ENCODE measurements at regions not wholly inside any gene's neighbourhood (a gene's known extent, or its start where the extent isn't known, plus 50 kb on each side); places are given as distances from the start of the nearest gene placed in this dataset.

GRCh38 chr14:100386121-100386520 lies 63.0 kb downstream of the SLC25A47 start:
- ChIA-PET CTCF (interaction anchor here (0.6 to 4.1 kb wide), 26 partner anchors 9 to 564 kb away, joined by 3 to 56 read pairs (median 4); no protein-coding TSS in a partner anchor), POLR2A (interaction anchor here (1.1 to 1.5 kb wide), 3 partner anchors 53 to 260 kb away, joined by 4 to 7 read pairs (median 4); no protein-coding TSS in a partner anchor)
- TF ChIP-seq ELF4 (IDR thresholded peaks at IDR 0.05) (no peak), L3MBTL2 (conservative IDR thresholded peaks at IDR 0.05) (no peak), ZNF384 (IDR thresholded peaks at IDR 0.05) (no peak), FOXK2 (IDR thresholded peaks at IDR 0.05) (no peak), FOXA1 (IDR thresholded peaks at IDR 0.05) (no peak), LEF1 (IDR thresholded peaks at IDR 0.05; ENCODE audit: borderline replicate concordance) (no peak), FOXM1 (IDR thresholded peaks at IDR 0.05; ENCODE audit: borderline replicate concordance) (no peak), SP1 (IDR thresholded peaks at IDR 0.05) (no peak), TARDBP (IDR thresholded peaks at IDR 0.05) (no peak), ARNT (IDR thresholded peaks at IDR 0.05) (no peak), BHLHE40 (IDR thresholded peaks at IDR 0.05; ENCODE audit: borderline replicate concordance) (no peak)
- no peak for DNase-seq (ENCODE audit: extremely low spot score)

- TF ChIP-seq L3MBTL2 (conservative IDR thresholded peaks at IDR 0.05) (no peak), SP1 (IDR thresholded peaks at IDR 0.05) (no peak), PKNOX1 (IDR thresholded peaks at IDR 0.05) (no peak), ELF4 (IDR thresholded peaks at IDR 0.05) (no peak), NFRKB (IDR thresholded peaks at IDR 0.05) (no peak), FOXA1 (IDR thresholded peaks at IDR 0.05) (no peak), ARNT (IDR thresholded peaks at IDR 0.05) (no peak), CTBP1 (IDR thresholded peaks at IDR 0.05; ENCODE audit: borderline replicate concordance) (no peak), BHLHE40 (IDR thresholded peaks at IDR 0.05; ENCODE audit: borderline replicate concordance) (no peak), SUZ12 (IDR thresholded peaks at IDR 0.05) (no peak), LEF1 (IDR thresholded peaks at IDR 0.05; ENCODE audit: borderline replicate concordance) (no peak), HDGF (IDR thresholded peaks at IDR 0.05; ENCODE audit: borderline replicate concordance) (no peak), FOXK2 (IDR thresholded peaks at IDR 0.05) (no peak), ZNF384 (IDR thresholded peaks at IDR 0.05) (no peak), FOXM1 (IDR thresholded peaks at IDR 0.05; ENCODE audit: borderline replicate concordance) (no peak), TARDBP (IDR thresholded peaks at IDR 0.05) (no peak)
- no peak for DNase-seq (ENCODE audit: extremely low spot score)
- POLR2A ChIA-PET: no interaction called here
- CTCF ChIA-PET: interaction anchor here (4.1 kb wide), 1 partner anchor 258 kb away, joined by 56 read pairs; no protein-coding TSS in a partner anchor
These were observed 63.7 kb downstream of the SLC25A47 start for GRCh38 chr14:100386846-100387245.

- TF ChIP-seq ELF4 (IDR thresholded peaks at IDR 0.05) (no peak), FOXK2 (IDR thresholded peaks at IDR 0.05) (no peak), PKNOX1 (IDR thresholded peaks at IDR 0.05) (no peak), FOXA1 (IDR thresholded peaks at IDR 0.05) (no peak), SP1 (IDR thresholded peaks at IDR 0.05) (no peak), ARNT (IDR thresholded peaks at IDR 0.05) (no peak), LEF1 (IDR thresholded peaks at IDR 0.05; ENCODE audit: borderline replicate concordance) (no peak), HDGF (IDR thresholded peaks at IDR 0.05; ENCODE audit: borderline replicate concordance) (no peak), BHLHE40 (IDR thresholded peaks at IDR 0.05; ENCODE audit: borderline replicate concordance) (no peak), SUZ12 (IDR thresholded peaks at IDR 0.05) (no peak), ZNF384 (IDR thresholded peaks at IDR 0.05) (no peak), TARDBP (IDR thresholded peaks at IDR 0.05) (no peak), NFRKB (IDR thresholded peaks at IDR 0.05) (no peak), CTBP1 (IDR thresholded peaks at IDR 0.05; ENCODE audit: borderline replicate concordance) (no peak), FOXM1 (IDR thresholded peaks at IDR 0.05; ENCODE audit: borderline replicate concordance) (no peak), L3MBTL2 (conservative IDR thresholded peaks at IDR 0.05) (no peak)
- POLR2A ChIA-PET: interaction anchor here (1.1 kb wide), 1 partner anchor 30 kb away, joined by 3 read pairs; no protein-coding TSS in a partner anchor
- DNase-seq (ENCODE audit: extremely low spot score): no peak
- CTCF ChIA-PET: no interaction called here
These were observed 64.3 kb downstream of the SLC25A47 start for GRCh38 chr14:100387450-100387849.

- CTCF ChIA-PET: interaction anchor here (0.8 to 1.7 kb wide), 2 partner anchors 33 to 258 kb away, joined by 3 to 5 read pairs; no protein-coding TSS in a partner anchor
- POLR2A ChIA-PET: interaction anchor here (1.1 kb wide), 1 partner anchor 29 kb away, joined by 3 read pairs; no protein-coding TSS in a partner anchor
- no peak for DNase-seq (ENCODE audit: extremely low spot score)
- TF ChIP-seq SUZ12 (IDR thresholded peaks at IDR 0.05): no peak
- no peak for TF ChIP-seq FOXK2 (IDR thresholded peaks at IDR 0.05)
- no peak for TF ChIP-seq TARDBP (IDR thresholded peaks at IDR 0.05)
- no peak for TF ChIP-seq FOXA1 (IDR thresholded peaks at IDR 0.05)
These were observed 65.2 kb downstream of the SLC25A47 start for GRCh38 chr14:100388103-100389054.

- POLR2A ChIA-PET: interaction anchor here (1.1 kb wide), 1 partner anchor 14 kb away, joined by 3 read pairs; a partner anchor contains a TSS
- CTCF ChIA-PET: interaction anchor here (0.6 to 2.4 kb wide), 4 partner anchors 12 to 567 kb away, joined by 4 to 7 read pairs (median 5); no protein-coding TSS in a partner anchor
- DNase-seq (ENCODE audit: extremely low spot score): no peak
- TF ChIP-seq SUZ12 (IDR thresholded peaks at IDR 0.05) (no peak), L3MBTL2 (conservative IDR thresholded peaks at IDR 0.05) (no peak), FOXA1 (IDR thresholded peaks at IDR 0.05) (no peak), BHLHE40 (IDR thresholded peaks at IDR 0.05; ENCODE audit: borderline replicate concordance) (no peak), ELF4 (IDR thresholded peaks at IDR 0.05) (no peak), FOXM1 (IDR thresholded peaks at IDR 0.05; ENCODE audit: borderline replicate concordance) (no peak), HDGF (IDR thresholded peaks at IDR 0.05; ENCODE audit: borderline replicate concordance) (no peak), ARNT (IDR thresholded peaks at IDR 0.05) (no peak), ZNF384 (IDR thresholded peaks at IDR 0.05) (no peak), SP1 (IDR thresholded peaks at IDR 0.05) (no peak), FOXK2 (IDR thresholded peaks at IDR 0.05) (no peak), TARDBP (IDR thresholded peaks at IDR 0.05) (no peak), NFRKB (IDR thresholded peaks at IDR 0.05) (no peak), LEF1 (IDR thresholded peaks at IDR 0.05; ENCODE audit: borderline replicate concordance) (no peak), PKNOX1 (IDR thresholded peaks at IDR 0.05) (no peak), CTBP1 (IDR thresholded peaks at IDR 0.05; ENCODE audit: borderline replicate concordance) (no peak)
These were observed 66.5 kb downstream of the SLC25A47 start for GRCh38 chr14:100389497-100390104.

All from HEK293T (cell line).